ENCODE measurements at regions not wholly inside any gene's neighbourhood (a gene's known extent, or its start where the extent isn't known, plus 50 kb on each side); places are given as distances from the start of the nearest gene placed in this dataset.

- TF ChIP-seq EZH2phosphoT487 (IDR thresholded peaks at IDR 0.05; ENCODE audit: low read depth): no peak
- TF ChIP-seq CTCF (IDR thresholded peaks at IDR 0.05; ENCODE audit: low read depth, low read length): no peak
Measured at GRCh38 chr11:69896250-69896649, 77.0 kb upstream of the FGF3 start.
